ENCODE measurements at regions not wholly inside any gene's neighbourhood (a gene's known extent, or its start where the extent isn't known, plus 50 kb on each side); places are given as distances from the start of the nearest gene placed in this dataset.
"Not testable (repeated sequence)": the region's sequence is repeated elsewhere in the genome, so short reads cannot be mapped to it uniquely, and the experiment has no call there.

DNA sequence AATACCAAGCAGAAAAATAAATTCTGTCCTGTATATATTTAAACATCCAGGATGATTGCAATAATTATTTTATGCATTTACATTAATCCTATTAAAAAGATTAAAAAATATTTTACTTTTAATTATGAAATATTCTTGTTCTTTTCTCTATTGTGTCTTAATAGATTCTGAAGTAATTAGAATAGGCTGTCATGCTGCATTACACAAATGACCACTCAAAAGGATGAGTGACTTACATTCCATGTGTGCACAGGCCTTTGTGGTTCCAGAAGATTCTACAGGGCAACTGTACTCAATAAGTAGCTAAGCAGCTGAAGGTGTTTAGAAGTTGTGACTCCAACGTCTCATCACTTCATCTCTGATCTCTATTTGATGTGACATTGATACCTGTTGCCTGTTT, 745.9 kb upstream of the CCDC179 start:
- Histone ChIP-seq H3K27ac (ENCODE audit: insufficient read depth in 1 of 2, low read depth in 1 of 2, low read length in 2 of 2, poor library complexity in 1 of 2, severe bottlenecking in 2 of 2) (no peak overlapping the region), H3K27me3 (replicated peaks in 2 of 5; ENCODE audit: control insufficient read depth in 4 of 5, insufficient read depth in 5 of 5, low read length in 4 of 5) (no peaks in the 10 kb centered on the region), H3K36me3 (ENCODE audit: control insufficient read depth in 4 of 4, insufficient read depth in 4 of 4, low read length in 3 of 4) (no peaks in the 10 kb centered on the region), H3K9me3 (ENCODE audit: control extremely low read depth in 1 of 5, control insufficient read depth in 4 of 5, insufficient read depth in 2 of 5, low read depth in 1 of 5, low read length in 4 of 5) (no peaks in the 10 kb centered on the region), H3K4me3 (ENCODE audit: control insufficient read depth in 1 of 7, extremely low read depth in 1 of 7, insufficient read depth in 4 of 7, low read depth in 2 of 7, low read length in 6 of 7) (no peak overlapping the region), H3K4me1 (ENCODE audit: control extremely low read depth in 1 of 4, control insufficient read depth in 4 of 4, insufficient read depth in 4 of 4, low read length in 3 of 4) (no peaks in the 10 kb centered on the region)
- ChIA-PET POLR2A (no interaction called here), CTCF (no interaction called here)
- no peak for DNase-seq
- WGBS (ENCODE audit: insufficient coverage): no CpG with 5 or more reads among the region's 1 CpG

DNA sequence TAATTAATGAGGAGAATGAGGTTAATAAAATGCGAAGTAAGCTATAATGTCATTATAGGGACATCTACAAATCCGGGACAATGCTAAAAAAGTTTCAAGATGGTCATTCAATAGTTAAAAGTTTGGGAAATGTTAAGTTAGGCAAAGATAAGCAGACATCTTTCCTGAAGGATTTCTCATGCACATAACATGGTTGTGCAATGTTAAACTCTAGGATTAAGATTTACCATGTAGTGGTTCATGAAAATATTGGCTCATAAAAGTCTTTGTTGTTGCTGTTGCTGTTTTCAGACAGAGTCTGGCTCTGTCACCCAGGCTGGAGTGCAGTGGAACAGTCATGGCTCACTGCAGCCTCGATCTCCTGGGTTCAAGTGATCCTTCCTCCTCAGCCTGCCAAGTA, 751.5 kb upstream of the CCDC179 start:
- Histone ChIP-seq H3K27me3 (replicated peaks in 2 of 5; ENCODE audit: control insufficient read depth in 4 of 5, insufficient read depth in 5 of 5, low read length in 4 of 5) (no peaks in the 10 kb centered on the region), H3K27ac (ENCODE audit: insufficient read depth in 1 of 2, low read depth in 1 of 2, low read length in 2 of 2, poor library complexity in 1 of 2, severe bottlenecking in 2 of 2) (no peak overlapping the region), H3K4me1 (ENCODE audit: control extremely low read depth in 1 of 4, control insufficient read depth in 4 of 4, insufficient read depth in 4 of 4, low read length in 3 of 4) (no peaks in the 10 kb centered on the region), H3K36me3 (ENCODE audit: control insufficient read depth in 4 of 4, insufficient read depth in 4 of 4, low read length in 3 of 4) (no peaks in the 10 kb centered on the region), H3K9me3 (ENCODE audit: control extremely low read depth in 1 of 5, control insufficient read depth in 4 of 5, insufficient read depth in 2 of 5, low read depth in 1 of 5, low read length in 4 of 5) (no peaks in the 10 kb centered on the region), H3K4me3 (ENCODE audit: control insufficient read depth in 1 of 7, extremely low read depth in 1 of 7, insufficient read depth in 4 of 7, low read depth in 2 of 7, low read length in 6 of 7) (no peak overlapping the region)
- CTCF ChIA-PET: no interaction called here
- POLR2A ChIA-PET: no interaction called here
- WGBS (ENCODE audit: insufficient coverage): 100% methylated on average over 2 of the region's 3 CpGs
- no peak for DNase-seq

DNA sequence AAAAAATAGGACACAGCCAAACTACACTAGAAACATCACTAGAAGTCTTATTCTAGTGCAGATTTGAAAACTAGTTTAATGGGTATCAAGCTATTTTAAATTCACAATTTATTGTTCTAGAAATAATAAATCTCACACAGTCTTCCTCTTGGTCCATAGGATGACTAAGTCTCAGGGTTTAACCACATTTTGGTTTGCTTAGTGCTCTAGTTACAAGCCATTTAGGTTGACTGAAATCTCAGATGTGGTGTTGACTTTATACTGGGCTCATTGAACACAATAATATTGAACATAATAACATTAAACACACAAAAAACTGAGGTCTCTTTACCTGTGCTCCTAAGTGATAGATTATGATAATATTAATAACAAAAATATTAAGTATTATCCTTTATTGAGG, 760.3 kb upstream of the CCDC179 start:
- CTCF ChIA-PET: no interaction called here
- Histone ChIP-seq H3K27ac (ENCODE audit: insufficient read depth in 1 of 2, low read depth in 1 of 2, low read length in 2 of 2, poor library complexity in 1 of 2, severe bottlenecking in 2 of 2) (no peak overlapping the region), H3K4me1 (ENCODE audit: control extremely low read depth in 1 of 4, control insufficient read depth in 4 of 4, insufficient read depth in 4 of 4, low read length in 3 of 4) (no peaks in the 10 kb centered on the region), H3K9me3 (ENCODE audit: control extremely low read depth in 1 of 5, control insufficient read depth in 4 of 5, insufficient read depth in 2 of 5, low read depth in 1 of 5, low read length in 4 of 5) (no peaks in the 10 kb centered on the region), H3K4me3 (ENCODE audit: control insufficient read depth in 1 of 7, extremely low read depth in 1 of 7, insufficient read depth in 4 of 7, low read depth in 2 of 7, low read length in 6 of 7) (no peak overlapping the region), H3K36me3 (ENCODE audit: control insufficient read depth in 4 of 4, insufficient read depth in 4 of 4, low read length in 3 of 4) (no peaks in the 10 kb centered on the region), H3K27me3 (replicated peaks in 2 of 5; ENCODE audit: control insufficient read depth in 4 of 5, insufficient read depth in 5 of 5, low read length in 4 of 5) (no peaks in the 10 kb centered on the region)
- POLR2A ChIA-PET: no interaction called here
- no peak for DNase-seq

DNA sequence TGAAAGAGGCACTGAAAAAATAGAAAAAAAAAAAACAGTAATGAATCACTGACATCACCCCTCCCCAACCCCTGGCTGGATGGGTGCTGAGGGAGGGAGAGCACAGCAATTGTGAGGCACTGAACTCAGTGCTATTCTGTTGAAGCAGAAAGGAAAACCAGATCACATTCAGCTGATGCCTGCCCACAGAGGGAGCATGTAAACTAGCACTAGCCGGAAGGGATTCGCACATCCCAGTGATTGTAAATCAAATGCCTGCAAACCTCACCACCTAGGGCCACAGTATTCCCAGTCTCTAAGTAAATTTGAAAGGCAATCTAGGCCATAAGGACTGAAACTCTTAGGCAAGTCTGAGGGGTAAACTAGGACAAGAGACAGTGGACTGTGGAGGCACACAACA, 772.0 kb upstream of the CCDC179 start:
- H3K27me3 ChIP-seq (replicated peaks in 2 of 5; ENCODE audit: control insufficient read depth in 4 of 5, insufficient read depth in 5 of 5, low read length in 4 of 5): no peaks in the 10 kb centered on the region
- no peak overlapping the region for H3K27ac ChIP-seq (ENCODE audit: insufficient read depth in 1 of 2, low read depth in 1 of 2, low read length in 2 of 2, poor library complexity in 1 of 2, severe bottlenecking in 2 of 2)
- no peaks in the 10 kb centered on the region for H3K4me1 ChIP-seq (ENCODE audit: control extremely low read depth in 1 of 4, control insufficient read depth in 4 of 4, insufficient read depth in 4 of 4, low read length in 3 of 4)
- H3K9me3 ChIP-seq (ENCODE audit: control extremely low read depth in 1 of 5, control insufficient read depth in 4 of 5, insufficient read depth in 2 of 5, low read depth in 1 of 5, low read length in 4 of 5): peaks cover 0 to 1% (median 0%) of the 10 kb centered on the region in 5 experiments
- WGBS (ENCODE audit: insufficient coverage): 100% methylated on average over 2 of the region's 2 CpGs
- no peak for DNase-seq
- no peak overlapping the region for H3K4me3 ChIP-seq (ENCODE audit: control insufficient read depth in 1 of 7, extremely low read depth in 1 of 7, insufficient read depth in 4 of 7, low read depth in 2 of 7, low read length in 6 of 7)
- no peaks in the 10 kb centered on the region for H3K36me3 ChIP-seq (ENCODE audit: control insufficient read depth in 4 of 4, insufficient read depth in 4 of 4, low read length in 3 of 4)
- CTCF ChIA-PET: no interaction called here
- POLR2A ChIA-PET: no interaction called here

DNA sequence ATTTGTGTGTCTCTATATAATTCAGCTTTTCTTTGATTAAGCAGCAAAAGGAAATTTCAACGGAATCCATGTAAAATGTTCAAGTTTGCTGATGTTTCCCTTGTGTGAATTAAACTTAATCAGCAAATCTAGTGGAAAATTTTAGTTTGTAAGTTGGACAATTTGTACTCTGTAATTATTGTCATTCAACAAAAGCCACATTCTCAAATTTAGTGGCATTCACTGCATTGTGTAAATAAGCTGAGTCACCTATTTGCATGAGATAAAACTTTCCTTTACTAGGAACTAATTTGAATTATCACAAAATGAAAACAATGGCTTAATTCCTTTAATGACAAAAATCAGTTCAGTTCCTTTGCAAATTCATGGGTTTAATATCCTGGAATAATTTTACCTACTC, 784.2 kb upstream of the CCDC179 start:
- Histone ChIP-seq H3K27me3 (replicated peaks in 2 of 5; ENCODE audit: control insufficient read depth in 4 of 5, insufficient read depth in 5 of 5, low read length in 4 of 5) (no peaks in the 10 kb centered on the region), H3K36me3 (ENCODE audit: control insufficient read depth in 4 of 4, insufficient read depth in 4 of 4, low read length in 3 of 4) (no peaks in the 10 kb centered on the region), H3K4me1 (ENCODE audit: control extremely low read depth in 1 of 4, control insufficient read depth in 4 of 4, insufficient read depth in 4 of 4, low read length in 3 of 4) (no peaks in the 10 kb centered on the region), H3K27ac (ENCODE audit: insufficient read depth in 1 of 2, low read depth in 1 of 2, low read length in 2 of 2, poor library complexity in 1 of 2, severe bottlenecking in 2 of 2) (no peak overlapping the region), H3K9me3 (ENCODE audit: control extremely low read depth in 1 of 5, control insufficient read depth in 4 of 5, insufficient read depth in 2 of 5, low read depth in 1 of 5, low read length in 4 of 5) (no peaks in the 10 kb centered on the region), H3K4me3 (ENCODE audit: control insufficient read depth in 1 of 7, extremely low read depth in 1 of 7, insufficient read depth in 4 of 7, low read depth in 2 of 7, low read length in 6 of 7) (no peak overlapping the region)
- ChIA-PET CTCF (no interaction called here), POLR2A (no interaction called here)
- no peak for DNase-seq
- no CpG with 5 or more reads among the region's 1 CpG for WGBS (ENCODE audit: insufficient coverage)

DNA sequence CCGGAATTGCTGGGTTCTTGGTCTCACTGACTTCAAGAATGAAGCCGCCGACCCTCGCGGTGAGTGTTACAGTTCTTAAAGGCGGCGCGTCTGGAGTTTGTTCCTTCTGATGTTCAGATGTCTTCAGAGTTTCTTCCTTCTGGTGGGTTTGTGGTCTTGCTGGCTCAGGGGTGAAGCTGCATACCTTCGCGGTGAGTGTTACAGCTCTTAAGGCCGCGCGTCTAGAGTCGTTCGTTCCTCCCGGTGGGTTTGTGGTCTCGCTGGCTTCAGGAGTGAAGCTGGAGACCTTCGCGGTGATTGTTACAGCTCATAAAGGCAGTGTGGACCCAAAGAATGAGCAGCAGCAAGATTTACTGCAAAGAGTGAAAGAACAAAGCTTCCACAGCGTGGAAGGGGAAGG, 792.1 kb upstream of the CCDC179 start:
- H3K4me1 ChIP-seq (ENCODE audit: control extremely low read depth in 1 of 4, control insufficient read depth in 4 of 4, insufficient read depth in 4 of 4, low read length in 3 of 4); H3K27me3 ChIP-seq (replicated peaks in 2 of 5; ENCODE audit: control insufficient read depth in 4 of 5, insufficient read depth in 5 of 5, low read length in 4 of 5); H3K9me3 ChIP-seq (ENCODE audit: control extremely low read depth in 1 of 5, control insufficient read depth in 4 of 5, insufficient read depth in 2 of 5, low read depth in 1 of 5, low read length in 4 of 5); H3K4me3 ChIP-seq (ENCODE audit: control insufficient read depth in 1 of 7, extremely low read depth in 1 of 7, insufficient read depth in 4 of 7, low read depth in 2 of 7, low read length in 6 of 7); POLR2A ChIA-PET; H3K27ac ChIP-seq (ENCODE audit: insufficient read depth in 1 of 2, low read depth in 1 of 2, low read length in 2 of 2, poor library complexity in 1 of 2, severe bottlenecking in 2 of 2); DNase-seq; H3K36me3 ChIP-seq (ENCODE audit: control insufficient read depth in 4 of 4, insufficient read depth in 4 of 4, low read length in 3 of 4): not testable (repeated sequence)
- CTCF ChIA-PET: interaction anchor here (0.5 kb wide), 1 partner anchor 92 kb away, joined by 3 read pairs; no protein-coding TSS in a partner anchor
- WGBS (ENCODE audit: insufficient coverage): 99% methylated on average over 20 of the region's 20 CpGs

DNA sequence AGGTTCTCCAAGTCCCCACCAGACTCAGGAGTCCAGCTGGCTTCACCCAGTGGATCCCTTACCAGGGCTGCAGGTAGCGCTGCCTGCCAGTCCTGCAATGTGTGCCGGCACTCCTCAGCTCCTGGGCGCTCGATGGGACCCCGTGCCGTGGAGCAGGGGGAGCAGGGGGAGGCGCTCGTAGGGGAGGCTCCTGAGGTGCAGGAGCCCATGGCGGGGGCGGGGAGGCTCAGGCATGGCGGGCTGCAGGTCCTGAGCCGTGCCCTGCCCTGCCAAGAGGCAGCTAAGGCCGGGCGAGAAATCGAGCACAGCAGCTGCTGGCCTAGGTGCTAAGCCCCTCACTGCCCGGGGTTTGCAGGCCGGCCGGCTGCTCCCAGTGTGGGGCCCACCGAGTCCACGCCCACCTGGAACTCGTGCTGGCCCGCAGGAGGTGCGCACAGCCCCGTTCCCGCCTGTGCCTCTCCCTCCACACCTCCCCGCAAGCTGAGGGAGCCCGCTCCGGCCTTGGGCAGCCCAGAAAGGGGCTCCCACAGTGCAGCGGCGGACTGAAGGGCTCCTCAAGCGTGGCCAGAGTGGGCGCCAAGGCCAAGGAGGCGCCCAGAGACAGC, 792.9 kb upstream of the CCDC179 start:
- 97% methylated on average over 21 of the region's 33 CpGs for WGBS (ENCODE audit: insufficient coverage)
- CTCF ChIA-PET: no interaction called here

More for the DNA sequence above, 792.9 kb upstream of the CCDC179 start:
- no peaks in the 10 kb centered on the region for H3K27me3 ChIP-seq (replicated peaks in 2 of 5; ENCODE audit: control insufficient read depth in 4 of 5, insufficient read depth in 5 of 5, low read length in 4 of 5)
- H3K36me3 ChIP-seq (ENCODE audit: control insufficient read depth in 4 of 4, insufficient read depth in 4 of 4, low read length in 3 of 4): no peaks in the 10 kb centered on the region
- DNase-seq: no peak
- H3K9me3 ChIP-seq (ENCODE audit: control extremely low read depth in 1 of 5, control insufficient read depth in 4 of 5, insufficient read depth in 2 of 5, low read depth in 1 of 5, low read length in 4 of 5): no peaks in the 10 kb centered on the region
- H3K4me3 ChIP-seq (ENCODE audit: control insufficient read depth in 1 of 7, extremely low read depth in 1 of 7, insufficient read depth in 4 of 7, low read depth in 2 of 7, low read length in 6 of 7): no peak overlapping the region
- POLR2A ChIA-PET: no interaction called here
- no peaks in the 10 kb centered on the region for H3K4me1 ChIP-seq (ENCODE audit: control extremely low read depth in 1 of 4, control insufficient read depth in 4 of 4, insufficient read depth in 4 of 4, low read length in 3 of 4)
- H3K27ac ChIP-seq (ENCODE audit: insufficient read depth in 1 of 2, low read depth in 1 of 2, low read length in 2 of 2, poor library complexity in 1 of 2, severe bottlenecking in 2 of 2): no peak overlapping the region
